ENCODE measurements at regions not wholly inside any gene's neighbourhood (a gene's known extent, or its start where the extent isn't known, plus 50 kb on each side); places are given as distances from the start of the nearest gene placed in this dataset.
A peak's percentile ranks its signal among the peaks of the same experiment; 100 is the strongest.
"Not testable (repeated sequence)": the region's sequence is repeated elsewhere in the genome, so short reads cannot be mapped to it uniquely, and the experiment has no call there.

DNA sequence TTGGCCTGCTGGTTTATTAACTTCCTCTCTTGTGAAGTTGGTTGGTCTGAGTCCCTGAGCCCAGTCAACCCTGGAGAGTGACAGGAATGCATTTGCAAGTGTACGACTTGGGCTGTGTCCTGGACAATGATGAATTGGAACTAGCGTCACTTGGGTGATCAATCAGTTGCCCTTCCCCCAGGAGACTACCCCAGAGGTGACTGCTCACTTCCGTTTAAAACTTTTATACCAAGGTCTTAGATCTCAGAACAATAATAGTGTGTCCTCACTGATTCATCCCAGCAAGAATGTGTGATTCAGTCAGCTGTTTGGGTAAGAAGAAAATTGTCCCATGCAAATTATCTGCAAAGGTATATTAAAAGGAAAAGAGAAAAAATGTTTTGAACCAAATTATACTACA, 102.9 kb upstream of the ARMC3 start:
- no peak for DNase-seq

DNA sequence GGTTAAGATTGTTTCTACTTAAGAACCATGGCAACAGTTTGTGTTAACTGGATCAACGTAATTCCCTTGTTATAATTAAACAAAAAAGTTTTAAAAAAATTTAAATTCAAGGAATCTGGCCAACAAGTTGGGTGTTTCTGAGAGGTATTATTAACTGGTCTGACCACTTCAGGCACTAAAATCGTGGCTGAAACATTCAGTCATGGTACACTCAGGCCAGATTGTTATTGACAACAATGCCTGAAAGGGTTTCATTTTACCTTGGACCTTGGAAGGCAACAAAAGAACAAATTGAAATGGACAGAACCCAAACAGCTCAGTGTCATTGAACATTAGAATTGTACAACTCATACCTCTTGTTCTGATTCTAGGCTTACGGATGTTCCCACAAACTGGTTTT, 103.3 kb upstream of the ARMC3 start:
- DNase-seq = no peak

DNA sequence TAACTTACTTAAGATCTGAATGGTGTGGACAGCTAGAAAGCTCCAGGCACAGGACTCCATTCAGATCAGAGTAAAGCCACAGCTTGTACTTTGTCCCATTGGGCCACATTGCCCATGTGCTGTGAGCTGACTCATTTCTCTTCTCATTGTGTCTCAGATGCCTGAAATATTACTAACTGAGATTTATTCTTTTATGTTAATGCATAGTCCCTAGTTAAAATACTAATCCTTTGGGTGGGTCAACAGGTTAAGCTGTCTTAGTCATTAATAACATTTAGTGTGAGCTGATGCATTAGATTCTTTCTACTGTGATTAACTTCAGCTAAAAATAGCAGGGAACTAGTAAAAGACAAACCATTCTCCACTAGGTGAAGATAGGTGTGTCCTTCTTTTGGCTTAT, 104.7 kb upstream of the ARMC3 start:
- DNase-seq = peak in 1 of 3 donors; percentile 80

DNA sequence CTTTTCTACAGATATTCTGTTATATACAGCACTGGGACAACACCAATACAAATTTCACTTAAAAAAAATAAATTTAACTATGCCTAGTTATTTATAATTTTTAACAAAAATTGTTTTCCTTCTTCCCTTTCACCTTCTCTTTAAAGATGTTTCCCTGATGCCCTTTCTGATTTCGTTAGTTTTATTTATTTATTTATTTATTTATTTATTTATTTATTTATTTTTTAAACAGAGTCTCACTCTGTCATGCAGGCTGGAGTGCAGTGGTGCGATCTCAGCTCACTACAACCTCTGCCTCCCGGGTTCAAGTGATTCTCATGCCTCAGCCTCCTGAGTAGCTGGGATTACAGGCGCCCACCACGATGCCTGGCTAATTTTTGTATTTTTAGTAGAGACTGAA, 105.9 kb upstream of the ARMC3 start:
- DNase-seq = not testable (repeated sequence)

DNA sequence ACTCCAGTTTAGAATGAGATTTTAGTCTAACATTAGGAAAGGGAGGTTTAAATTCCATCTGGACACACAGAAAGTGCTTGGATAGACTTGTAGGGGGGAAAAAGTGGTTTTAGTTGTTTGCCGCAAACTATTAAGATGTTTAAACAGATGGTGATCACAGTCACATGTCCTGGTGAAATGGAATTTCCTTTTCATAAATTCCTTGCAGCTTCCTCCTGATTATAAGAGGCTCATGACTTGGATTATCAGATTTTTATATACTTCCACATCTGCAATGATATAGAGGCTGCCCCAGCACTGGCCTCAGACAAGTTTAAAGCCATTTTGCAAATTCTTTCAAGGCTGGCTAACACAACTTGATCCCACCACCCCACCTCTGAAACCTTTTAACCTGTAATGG, 106.4 kb upstream of the ARMC3 start:
- DNase-seq = peak in 1 of 3 donors; percentile 62

DNA sequence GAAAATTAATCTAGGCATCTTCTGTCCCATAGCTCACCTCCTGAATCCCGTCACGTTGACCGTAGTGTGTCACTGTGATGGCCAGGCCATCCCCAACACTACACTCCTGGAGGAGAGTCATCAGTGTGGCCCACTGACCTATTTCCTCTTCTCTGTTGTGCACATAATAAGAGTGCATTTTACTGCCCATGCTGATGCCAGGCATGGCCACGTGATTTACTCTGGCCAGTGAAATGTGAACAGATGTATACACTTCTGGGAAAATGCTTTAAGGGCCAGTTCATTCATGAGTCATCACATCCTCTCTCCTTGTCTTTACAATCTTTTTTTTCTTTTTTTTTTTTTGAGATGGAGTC, 101.9 kb upstream of the PIP4K2A start:
- DNase-seq = peak in 1 of 3 donors; percentile 67

DNA sequence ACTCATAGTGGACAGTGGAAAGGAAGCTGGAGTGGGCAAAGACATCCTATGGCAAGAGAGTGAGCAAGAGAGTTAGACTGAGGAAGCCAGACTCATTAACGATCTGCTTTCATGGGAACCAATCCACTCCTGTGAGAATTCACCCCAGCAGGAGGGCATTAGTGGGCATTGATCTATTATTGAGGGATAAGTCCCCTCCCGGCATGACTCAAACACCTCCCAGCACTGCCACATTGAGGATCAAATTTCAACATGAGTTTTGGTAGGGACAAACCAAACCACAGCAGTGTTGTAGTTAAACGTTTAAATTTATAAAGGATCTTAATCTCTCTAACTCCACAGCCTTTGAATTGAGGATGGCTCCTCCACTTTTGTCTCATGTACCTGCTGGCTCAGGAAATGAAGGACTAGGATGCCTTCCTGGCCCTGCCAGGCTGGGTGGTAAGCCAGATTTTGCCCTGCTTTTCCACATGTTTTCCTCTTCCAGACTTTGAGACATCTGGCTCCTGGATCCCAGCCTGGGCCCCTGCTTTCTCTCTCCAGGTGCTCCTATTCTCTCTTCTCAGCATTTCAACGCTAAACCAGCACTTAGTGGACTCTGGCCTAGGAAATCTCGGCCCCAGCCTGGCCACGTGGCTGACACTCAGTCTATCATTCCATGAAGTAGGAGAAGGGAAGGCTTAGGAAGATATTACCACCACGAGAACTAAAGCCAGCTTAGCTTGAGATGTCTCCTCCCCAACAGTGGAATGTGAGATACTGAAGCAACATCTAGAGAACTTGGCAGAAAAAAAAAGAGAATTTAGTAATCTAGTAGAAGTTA, 96.5 kb upstream of the PIP4K2A start:
- no peak for DNase-seq

DNA sequence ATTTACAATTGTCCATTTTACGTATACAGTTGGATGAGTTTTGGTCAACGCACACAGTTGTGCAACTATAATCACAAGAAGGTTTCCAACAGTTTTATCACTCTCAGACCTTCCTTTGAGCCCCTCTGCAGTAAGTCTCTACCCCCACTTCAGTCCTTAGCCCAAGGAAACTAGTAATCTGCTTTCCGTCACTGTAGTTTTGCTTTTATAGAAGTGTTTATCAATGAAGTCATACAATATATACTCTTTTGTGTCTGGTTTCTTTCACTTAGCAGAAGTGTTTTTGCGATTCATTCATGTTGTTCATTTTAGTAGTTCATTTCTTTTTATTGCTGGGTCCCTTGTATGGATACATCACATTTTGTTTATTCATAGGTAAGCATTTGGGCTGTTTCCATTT, 92.9 kb upstream of the PIP4K2A start:
- no peak for DNase-seq

DNA sequence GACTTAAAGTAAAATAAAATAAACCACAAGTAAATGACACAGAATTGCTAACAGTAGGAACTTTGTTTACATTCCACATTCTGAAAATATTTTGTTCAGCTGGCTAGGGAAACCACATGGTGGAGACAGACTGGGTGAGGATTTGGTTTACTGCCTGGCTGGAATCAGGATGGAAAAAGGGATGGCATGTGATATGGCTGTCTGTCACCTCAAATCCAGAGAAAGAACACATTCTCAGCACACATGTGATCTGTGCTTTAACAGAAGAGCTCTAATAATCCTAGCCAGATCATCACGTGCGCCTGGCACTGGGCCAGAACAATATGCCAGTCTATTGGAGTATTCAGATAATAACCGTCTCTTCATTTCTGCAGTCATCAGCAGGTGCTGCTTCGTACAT, 90.9 kb upstream of the PIP4K2A start:
- DNase-seq = peak in 1 of 3 donors; percentile 17

DNA sequence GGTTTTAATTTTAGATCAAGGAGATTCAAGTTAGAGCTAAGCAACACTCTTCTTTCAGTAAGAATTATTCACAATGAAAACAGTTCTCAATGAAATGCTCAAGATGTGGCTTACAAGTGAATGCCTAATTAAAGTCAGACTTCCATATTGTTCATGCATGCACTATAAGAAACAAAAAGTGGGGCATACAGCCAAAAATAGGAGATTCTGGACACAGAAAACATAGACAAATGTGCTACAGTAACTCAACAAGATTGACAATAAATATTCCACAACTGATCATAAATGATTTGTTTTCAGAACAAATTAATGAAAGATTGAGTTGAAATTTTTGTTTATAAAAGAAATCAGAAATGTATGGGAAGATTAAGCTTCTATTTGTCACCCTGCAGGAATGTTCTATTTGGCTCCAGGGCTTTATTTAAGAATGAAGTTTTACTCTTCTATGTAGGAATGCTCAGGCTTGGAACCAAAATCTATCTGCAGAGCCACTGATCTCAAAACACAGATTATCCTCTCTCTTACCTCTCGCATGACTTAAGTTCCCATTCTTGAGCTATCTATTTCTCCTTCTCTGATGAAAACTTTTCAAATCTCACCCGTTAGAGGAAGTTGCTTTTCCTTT, 89.0 kb upstream of the PIP4K2A start:
- DNase-seq = peak in 2 of 3 donors; percentile 64 to 78

DNA sequence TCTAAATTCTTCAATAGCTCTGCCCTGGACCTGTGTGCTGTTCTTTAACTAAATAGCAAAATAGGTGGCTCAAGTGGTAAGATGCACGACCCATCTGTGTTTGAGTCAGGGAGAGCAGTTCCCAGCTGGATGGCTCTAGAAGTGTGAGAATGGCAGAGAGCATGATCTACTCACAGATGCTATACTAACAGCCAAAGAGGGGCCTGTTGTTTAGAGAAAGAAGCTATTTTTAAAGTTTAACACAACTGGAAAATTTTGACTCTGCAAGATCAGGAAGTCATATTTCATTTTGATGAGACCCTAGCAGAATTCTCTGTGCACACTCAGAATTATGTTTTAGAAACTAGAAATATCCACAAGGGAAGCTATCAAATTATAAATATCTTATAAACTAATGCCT, 87.4 kb upstream of the PIP4K2A start:
- peak in 1 of 3 donors; percentile 49 for DNase-seq

DNA sequence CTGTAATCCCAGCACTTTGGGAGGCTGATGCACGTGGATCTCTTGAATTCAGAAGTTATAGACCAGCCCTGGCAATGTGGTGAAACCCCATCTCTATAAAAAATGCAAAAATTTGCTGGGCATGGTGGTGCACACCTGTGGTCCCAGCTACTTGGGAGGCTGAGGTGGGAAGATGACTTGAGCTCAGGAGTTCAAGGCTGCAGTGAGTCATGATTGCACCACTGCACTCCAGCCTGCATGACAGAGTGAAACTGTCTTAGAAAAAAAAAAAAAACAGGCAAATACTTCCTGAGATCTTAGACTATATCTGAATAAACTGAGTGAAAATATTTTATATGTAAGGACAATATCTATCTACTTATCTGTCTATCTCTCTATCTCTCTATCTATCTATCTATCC, 83.4 kb upstream of the PIP4K2A start:
- DNase-seq = not testable (repeated sequence)

DNA sequence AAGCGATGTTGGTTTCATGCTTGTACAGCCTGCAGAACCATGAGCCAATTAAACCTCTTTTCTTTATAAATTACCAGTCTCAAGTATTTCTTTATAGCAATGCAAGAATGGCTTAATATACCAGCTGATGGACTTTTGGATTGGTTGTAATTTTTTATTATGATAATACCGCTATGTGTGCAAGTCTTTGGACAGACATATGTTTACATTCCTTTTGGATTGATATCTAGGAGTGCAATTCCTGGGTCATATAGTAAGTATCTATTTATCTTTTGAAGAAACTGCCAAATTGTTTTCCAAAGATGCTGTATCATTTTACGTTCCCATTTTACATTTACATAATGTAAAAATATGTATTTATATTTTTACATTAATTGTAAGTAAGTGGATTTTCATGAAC, 81.2 kb upstream of the PIP4K2A start:
- no peak for DNase-seq

DNA sequence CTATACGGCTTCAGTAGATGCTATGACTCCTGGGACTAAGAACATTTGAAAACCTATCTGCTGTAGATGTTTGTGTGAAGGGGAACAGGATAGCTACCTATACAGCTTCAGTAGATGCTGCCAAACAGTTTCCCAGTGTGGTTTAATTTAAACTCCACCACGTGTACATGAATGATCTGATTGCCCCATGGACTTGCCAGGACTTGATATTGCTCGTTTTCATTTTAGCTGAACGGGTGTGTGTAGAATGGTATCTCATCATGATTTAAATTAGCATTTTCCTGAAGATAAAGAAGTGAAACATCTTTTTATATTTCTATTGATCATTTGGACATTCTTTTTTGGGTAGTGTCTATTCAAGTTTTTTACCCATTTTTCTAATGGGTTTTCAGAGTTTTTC, 77.8 kb upstream of the PIP4K2A start:
- DNase-seq = no peak

DNA sequence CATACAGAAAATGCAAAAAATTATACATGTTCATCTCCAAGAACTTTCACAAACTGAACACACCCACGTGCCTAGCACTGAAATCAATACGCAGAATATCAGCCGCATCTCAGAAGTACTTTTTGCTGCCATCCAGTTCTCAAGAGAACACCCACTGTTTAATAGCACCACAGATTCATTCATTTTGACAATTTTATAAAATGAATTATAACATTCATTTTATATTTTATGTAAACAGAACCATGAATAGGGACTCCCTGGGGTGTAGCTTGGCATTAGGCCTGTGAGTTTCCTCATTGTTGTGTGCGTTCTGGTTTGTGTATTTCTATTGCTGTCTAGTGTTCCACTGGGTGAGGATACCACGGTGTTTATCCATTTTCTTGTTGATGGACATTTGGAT, 77.3 kb upstream of the PIP4K2A start:
- DNase-seq = no peak

DNA sequence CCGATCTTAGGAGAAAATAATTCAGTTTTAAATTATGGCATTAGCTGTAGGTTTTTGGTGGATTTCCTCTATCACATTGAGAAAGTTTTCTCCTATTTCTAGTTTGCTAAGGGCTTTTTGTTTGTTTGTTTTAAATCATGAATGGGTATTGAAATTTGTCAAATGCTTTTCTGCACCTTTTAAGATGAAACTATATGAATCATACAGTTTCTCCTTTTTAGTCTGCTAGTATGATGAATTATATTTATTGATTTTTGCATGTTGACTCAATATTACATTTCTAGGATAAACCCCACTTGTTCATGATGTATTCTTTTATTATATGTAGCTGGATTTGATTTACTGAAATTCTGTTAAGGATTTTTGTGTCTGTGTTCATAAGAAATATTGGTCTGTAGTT, 70.3 kb upstream of the PIP4K2A start:
- DNase-seq = no peak

DNA sequence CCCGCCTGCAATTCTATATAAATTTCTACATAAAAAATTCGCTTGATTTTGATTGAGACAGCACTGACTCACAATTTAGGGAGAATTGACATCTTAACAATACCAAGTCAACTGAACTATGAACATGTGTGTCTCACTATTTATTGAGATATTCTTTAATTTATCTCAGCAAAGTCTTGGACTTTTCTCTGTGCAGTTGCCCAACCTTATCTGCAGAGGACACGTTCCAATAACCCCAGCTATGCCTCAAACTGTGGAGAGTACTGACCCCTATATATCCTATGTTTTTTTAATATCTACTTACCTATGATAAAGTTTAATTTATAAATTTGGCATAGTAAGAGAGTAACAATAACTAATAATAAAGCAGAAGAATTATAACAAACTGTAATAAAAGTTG, 69.4 kb upstream of the PIP4K2A start:
- no peak for DNase-seq

DNA sequence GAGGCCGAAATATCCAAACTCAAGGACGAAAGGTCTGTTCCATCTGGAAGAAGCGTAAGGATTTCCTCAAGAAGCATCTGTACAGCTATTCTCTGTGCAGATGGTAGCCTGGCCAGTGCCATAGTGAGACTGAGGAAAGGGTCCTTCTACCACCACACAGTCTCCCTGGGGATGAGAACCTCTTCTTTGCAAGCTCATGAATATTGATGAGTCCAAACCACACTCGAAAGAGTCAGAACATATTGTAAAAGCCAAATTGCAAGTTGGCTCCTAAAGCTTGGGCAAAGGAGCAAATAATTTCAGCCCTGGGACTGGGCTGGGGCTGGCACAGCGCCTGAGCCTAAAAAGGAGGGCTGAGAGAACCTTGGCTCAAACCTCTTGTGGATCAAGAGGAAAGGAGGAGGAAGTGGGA, 66.1 kb upstream of the PIP4K2A start:
- DNase-seq = no peak

DNA sequence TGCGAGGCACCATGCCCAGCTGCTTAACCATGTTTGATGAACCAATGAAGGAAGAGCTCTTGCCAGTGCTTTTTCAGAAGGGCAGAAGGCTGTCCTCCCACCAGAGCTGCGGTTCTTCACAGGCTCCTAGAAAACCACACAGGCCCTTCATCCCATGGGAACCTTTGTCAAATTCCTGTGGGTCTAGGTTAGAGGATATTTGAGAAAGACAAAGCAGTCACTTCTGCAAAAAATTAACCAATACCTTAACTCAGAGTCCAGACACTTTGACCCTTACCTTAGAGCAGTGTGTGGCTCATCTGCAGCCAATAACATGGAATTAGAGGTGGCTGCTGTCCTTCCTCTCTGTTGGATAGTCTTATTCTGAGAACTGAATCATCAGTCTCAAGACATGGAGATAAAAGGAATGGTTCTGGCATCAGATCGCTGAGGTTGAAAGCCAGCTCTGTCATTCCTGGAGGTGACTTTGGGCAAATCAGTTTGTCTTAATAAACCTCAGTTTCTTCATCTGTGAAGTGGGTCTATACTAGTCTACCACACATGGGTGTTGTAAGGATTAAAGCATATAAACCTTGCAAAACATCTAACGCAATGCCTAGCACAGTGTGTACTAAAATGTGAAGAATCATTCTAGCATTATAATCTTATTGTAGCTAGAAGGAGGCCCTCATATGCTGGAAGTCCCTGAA, 65.1 kb upstream of the PIP4K2A start:
- no peak for DNase-seq

DNA sequence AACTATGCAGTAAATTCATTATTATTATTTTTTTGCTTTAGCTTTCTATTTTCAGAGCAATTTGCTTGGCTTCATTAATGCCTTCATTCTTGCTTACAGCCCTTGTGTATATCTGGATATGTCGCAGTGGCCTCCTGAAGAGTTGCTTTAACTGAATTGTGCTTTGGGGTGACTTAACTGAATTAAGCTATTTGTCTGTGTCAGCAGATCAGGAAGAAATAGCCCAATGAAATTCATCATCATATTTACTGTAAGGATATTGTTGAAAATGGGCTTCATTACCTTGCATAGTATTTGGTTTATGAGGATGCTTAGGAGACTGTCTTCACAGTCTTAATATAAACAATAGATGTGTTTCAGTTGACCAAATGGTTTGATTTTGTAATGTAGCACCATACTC, 59.7 kb upstream of the PIP4K2A start:
- no peak for DNase-seq

DNA sequence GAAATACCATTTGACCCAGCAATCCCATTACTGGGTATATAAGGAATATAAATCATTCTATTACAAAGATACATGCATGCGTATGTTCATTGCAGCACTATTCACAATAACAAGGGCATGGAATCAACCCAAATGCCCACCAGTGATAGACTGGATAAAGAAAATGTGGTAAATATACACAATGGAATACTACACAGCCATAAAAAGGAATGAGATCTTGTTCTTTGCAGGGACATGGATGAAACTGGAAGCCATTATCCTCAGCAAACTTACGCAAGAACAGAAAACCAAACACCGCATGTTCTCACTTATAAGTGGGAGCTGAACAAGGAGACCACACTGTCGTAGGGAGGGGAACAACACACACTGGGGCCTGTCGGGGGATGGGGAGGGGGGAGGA, 57.3 kb upstream of the PIP4K2A start:
- DNase-seq = not testable (repeated sequence)

DNA sequence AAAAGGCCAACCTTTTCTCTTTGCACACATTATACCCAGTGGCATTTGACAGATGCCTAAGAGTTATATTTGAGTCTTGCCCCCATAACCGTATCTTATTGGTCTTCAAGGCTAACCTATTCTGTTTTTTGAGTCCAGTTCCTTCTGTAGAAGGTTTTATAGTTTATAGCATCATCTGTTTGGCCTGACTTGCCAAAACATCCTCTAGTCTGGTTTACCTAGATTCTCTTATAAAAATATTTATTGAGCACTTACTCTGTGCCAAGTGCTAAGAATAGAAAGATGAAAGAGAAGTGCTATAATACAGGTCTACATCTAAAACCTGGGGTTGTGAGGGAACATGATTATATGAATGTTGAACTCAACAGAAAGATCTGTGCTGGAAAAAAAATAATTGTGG, 55.9 kb upstream of the PIP4K2A start:
- DNase-seq = no peak

DNA sequence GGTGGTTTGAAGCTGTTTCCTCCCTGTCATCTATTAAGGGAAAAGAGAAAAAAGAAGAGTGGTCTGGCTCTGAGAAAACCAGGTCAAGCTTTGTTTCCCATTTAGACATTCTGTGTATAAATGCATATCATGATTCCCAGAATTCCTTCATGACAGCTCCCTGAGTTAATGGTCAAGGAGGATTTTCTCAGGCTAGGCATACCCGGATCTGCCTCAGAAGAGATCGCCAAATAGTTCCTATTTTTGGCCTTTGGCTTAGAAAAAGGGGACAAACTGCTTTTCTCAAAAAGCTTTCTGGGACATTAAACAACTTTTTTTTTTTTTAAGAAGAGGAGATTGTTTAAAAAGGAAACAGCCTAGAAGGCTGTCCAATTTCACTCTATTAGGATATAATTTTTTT, 53.5 kb upstream of the PIP4K2A start:
- DNase-seq = no peak
